DLD1 (cell line): ENCODE measurements at regions not wholly inside any gene's neighbourhood (a gene's known extent, or its start where the extent isn't known, plus 50 kb on each side); places are given as distances from the start of the nearest gene placed in this dataset.

Experiments
- in situ Hi-C: cut with HindIII; loops from 2 replicates; pipeline ENCODE4 v1.10.0; 2017; ENCODE audit warnings: low sequenced_read_pairs

- in situ Hi-C loops = no loop called here
Measured at GRCh38 chr2:19238440-19239060, 119.9 kb downstream of the OSR1 start.

- in situ Hi-C loops = no loop called here
Measured at GRCh38 chr2:19235308-19235707, 123.1 kb downstream of the OSR1 start.

- in situ Hi-C loops = no loop called here
Measured at GRCh38 chr2:19232312-19232711, 126.1 kb downstream of the OSR1 start.

GRCh38 chr2:19231625-19232024 lies 126.8 kb downstream of the OSR1 start:
- in situ Hi-C loops = no loop called here

- in situ Hi-C loops = no loop called here
Measured at GRCh38 chr2:19230626-19231025, 127.8 kb downstream of the OSR1 start.

GRCh38 chr2:19228715-19229114 lies 129.7 kb downstream of the OSR1 start:
- in situ Hi-C loops = no loop called here

- in situ Hi-C loops = no loop called here
Measured at GRCh38 chr2:19228181-19228593, 130.2 kb downstream of the OSR1 start.

GRCh38 chr2:19226871-19227270 lies 131.6 kb downstream of the OSR1 start:
- in situ Hi-C loops = no loop called here

GRCh38 chr2:19226386-19226785 lies 132.0 kb downstream of the OSR1 start:
- in situ Hi-C loops = no loop called here

- in situ Hi-C loops = no loop called here
Measured at GRCh38 chr2:19225931-19226330, 132.5 kb downstream of the OSR1 start.

GRCh38 chr2:19225126-19225525 lies 133.3 kb downstream of the OSR1 start:
- in situ Hi-C loops = no loop called here

GRCh38 chr2:19224486-19224885 lies 133.9 kb downstream of the OSR1 start:
- in situ Hi-C loops = no loop called here

GRCh38 chr2:19224011-19224410 lies 134.4 kb downstream of the OSR1 start:
- in situ Hi-C loops = no loop called here

- in situ Hi-C loops = no loop called here
Measured at GRCh38 chr2:19219060-19219459, 139.4 kb downstream of the OSR1 start.

GRCh38 chr2:19218166-19218565 lies 140.3 kb downstream of the OSR1 start:
- in situ Hi-C loops = no loop called here

- in situ Hi-C loops = no loop called here
Measured at GRCh38 chr2:19216676-19217602, 141.5 kb downstream of the OSR1 start.

GRCh38 chr2:19216238-19216637 lies 142.2 kb downstream of the OSR1 start:
- in situ Hi-C loops = no loop called here

- in situ Hi-C loops = no loop called here
Measured at GRCh38 chr2:19214682-19215391, 143.6 kb downstream of the OSR1 start.

GRCh38 chr2:19209575-19210341 lies 148.7 kb downstream of the OSR1 start:
- in situ Hi-C loops = no loop called here

GRCh38 chr2:19208479-19209199 lies 149.8 kb downstream of the OSR1 start:
- in situ Hi-C loops = no loop called here
